HG03135 (cell line): ENCODE measurements at regions not wholly inside any gene's neighbourhood (a gene's known extent, or its start where the extent isn't known, plus 50 kb on each side); places are given as distances from the start of the nearest gene placed in this dataset.
"Not testable (repeated sequence)": the region's sequence is repeated elsewhere in the genome, so short reads cannot be mapped to it uniquely, and the experiment has no call there.

Source experiments
- ATAC-seq: cut with Tn5 transposase; IDR thresholded peaks from one replicate; pipeline ENCODE4 v1.9.1; 2021; ENCODE audit warnings: mild to moderate bottlenecking, moderate library complexity; ENCODE audit not compliant: unreplicated experiment

- no peak for ATAC-seq
Measured at GRCh38 chr4:189136462-189136861, 804.2 kb upstream of the FRG1 start.

GRCh38 chr4:189143263-189143952 is 797.3 kb upstream of the FRG1 start:
- ATAC-seq: no peak

- no peak for ATAC-seq
Measured at GRCh38 chr4:189147005-189147929, 793.4 kb upstream of the FRG1 start.

- not testable (repeated sequence) for ATAC-seq
Measured at GRCh38 chr4:189155083-189155482, 785.6 kb upstream of the FRG1 start.

- no peak for ATAC-seq
Measured at GRCh38 chr4:189162073-189162789, 778.4 kb upstream of the FRG1 start.

GRCh38 chr4:189162888-189163287 is 777.8 kb upstream of the FRG1 start:
- ATAC-seq: no peak

- no peak for ATAC-seq
Measured at GRCh38 chr4:189176002-189176401, 764.7 kb upstream of the FRG1 start.

- ATAC-seq: no peak
Measured at GRCh38 chr4:189177130-189177529, 763.5 kb upstream of the FRG1 start.

- ATAC-seq: no peak
Measured at GRCh38 chr4:189178125-189178746, 762.4 kb upstream of the FRG1 start.

- ATAC-seq: no peak
Measured at GRCh38 chr4:189185810-189186432, 754.8 kb upstream of the FRG1 start.

- ATAC-seq: no peak
Measured at GRCh38 chr4:189187531-189188052, 753.1 kb upstream of the FRG1 start.

GRCh38 chr4:189198624-189199023 is 742.0 kb upstream of the FRG1 start:
- no peak for ATAC-seq

GRCh38 chr4:189200353-189200752 is 740.3 kb upstream of the FRG1 start:
- no peak for ATAC-seq

GRCh38 chr4:189202182-189202868 is 738.3 kb upstream of the FRG1 start:
- no peak for ATAC-seq

GRCh38 chr4:189202869-189203271 is 737.8 kb upstream of the FRG1 start:
- ATAC-seq: no peak

- no peak for ATAC-seq
Measured at GRCh38 chr4:189204616-189205015, 736.1 kb upstream of the FRG1 start.

- no peak for ATAC-seq
Measured at GRCh38 chr4:189206953-189207352, 733.7 kb upstream of the FRG1 start.

GRCh38 chr4:189207872-189208271 is 732.8 kb upstream of the FRG1 start:
- no peak for ATAC-seq

- no peak for ATAC-seq
Measured at GRCh38 chr4:189215574-189215973, 725.1 kb upstream of the FRG1 start.

GRCh38 chr4:189221691-189222090 is 719.0 kb upstream of the FRG1 start:
- no peak for ATAC-seq
